Bronchial epithelial cell (primary cell): ENCODE measurements at regions not wholly inside any gene's neighbourhood (a gene's known extent, or its start where the extent isn't known, plus 50 kb on each side); places are given as distances from the start of the nearest gene placed in this dataset.

Source experiments
- DNase-seq: peaks from one replicate; pipeline ENCODE4 v3.0.0-alpha.2; 2010; ENCODE audit warnings: low read depth
- FAIRE-seq: peaks from 2 replicates; lab custom pipeline; 2011; peaks lifted over from hg19 to GRCh38; lab: Jason Lieb, UNC
- H3K27me3 ChIP-seq: 2 replicates; pipeline ENCODE4 v1.5.1; 2011; ENCODE audit warnings: low read length; ENCODE audit not compliant: control insufficient read depth, insufficient read depth
- H3K36me3 ChIP-seq: 2 replicates; pipeline ENCODE4 v1.5.1; 2011; ENCODE audit warnings: low read length; ENCODE audit not compliant: control insufficient read depth, insufficient read depth
- H3K4me3 ChIP-seq: 2 replicates; pipeline ENCODE4 v1.5.1; 2011; ENCODE audit warnings: mild to moderate bottlenecking, low read depth, low read length, control low read depth
- TF ChIP-seq, protein P1 (sequence below): IDR thresholded peaks from 2 replicates; pipeline ENCODE4 v1.5.1; 2011; ENCODE audit warnings: mild to moderate bottlenecking, moderate library complexity, low read length, control low read depth, inconsistent platforms; ENCODE audit not compliant: insufficient read depth, severe bottlenecking

DNA sequence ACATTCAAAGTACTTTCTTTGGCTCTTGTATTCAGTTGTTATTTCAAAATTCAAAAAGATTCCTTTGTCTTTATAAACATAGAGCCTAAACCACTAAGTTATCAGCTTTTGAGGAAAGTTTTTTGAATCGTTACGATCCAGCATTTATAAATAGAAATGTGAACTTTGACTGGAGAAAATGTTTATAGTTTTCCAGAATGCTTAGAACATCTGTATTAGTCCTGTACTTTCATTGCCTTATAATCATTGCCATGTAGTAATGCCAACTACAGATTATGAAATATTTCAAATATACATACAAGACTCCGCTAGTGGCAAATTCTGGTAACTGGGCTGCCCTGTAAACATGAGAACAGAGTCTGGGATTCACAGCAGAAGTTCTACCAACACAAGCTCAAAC lies 191.3 kb upstream of the PRKCQ start:
- no peak for FAIRE-seq

DNA sequence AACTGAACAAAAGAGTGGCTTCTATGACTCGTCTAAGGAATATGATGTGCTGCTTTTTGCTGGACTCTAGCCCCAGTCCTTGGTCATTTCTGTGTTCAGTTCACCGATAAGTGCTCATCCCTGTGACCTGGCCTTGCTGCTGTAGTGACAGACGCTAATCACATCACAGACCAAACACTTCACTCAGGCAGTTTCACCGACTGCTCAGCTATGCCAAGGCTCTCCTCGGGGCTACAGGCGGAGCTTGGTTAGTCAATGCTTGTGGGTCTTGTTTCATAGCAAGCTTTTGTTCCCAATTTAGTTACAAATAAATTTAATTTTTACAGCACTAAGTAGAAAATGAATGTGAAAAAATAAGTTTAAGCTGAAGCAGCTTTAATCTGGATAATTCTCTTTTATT lies 190.8 kb upstream of the PRKCQ start:
- Histone ChIP-seq H3K27me3 (no peaks in the 10 kb centered on the region), H3K4me3 (no peak overlapping the region), H3K36me3 (no peaks in the 10 kb centered on the region)
- DNase-seq (no peak), FAIRE-seq (no peak)
- TF ChIP-seq, protein P1, sequence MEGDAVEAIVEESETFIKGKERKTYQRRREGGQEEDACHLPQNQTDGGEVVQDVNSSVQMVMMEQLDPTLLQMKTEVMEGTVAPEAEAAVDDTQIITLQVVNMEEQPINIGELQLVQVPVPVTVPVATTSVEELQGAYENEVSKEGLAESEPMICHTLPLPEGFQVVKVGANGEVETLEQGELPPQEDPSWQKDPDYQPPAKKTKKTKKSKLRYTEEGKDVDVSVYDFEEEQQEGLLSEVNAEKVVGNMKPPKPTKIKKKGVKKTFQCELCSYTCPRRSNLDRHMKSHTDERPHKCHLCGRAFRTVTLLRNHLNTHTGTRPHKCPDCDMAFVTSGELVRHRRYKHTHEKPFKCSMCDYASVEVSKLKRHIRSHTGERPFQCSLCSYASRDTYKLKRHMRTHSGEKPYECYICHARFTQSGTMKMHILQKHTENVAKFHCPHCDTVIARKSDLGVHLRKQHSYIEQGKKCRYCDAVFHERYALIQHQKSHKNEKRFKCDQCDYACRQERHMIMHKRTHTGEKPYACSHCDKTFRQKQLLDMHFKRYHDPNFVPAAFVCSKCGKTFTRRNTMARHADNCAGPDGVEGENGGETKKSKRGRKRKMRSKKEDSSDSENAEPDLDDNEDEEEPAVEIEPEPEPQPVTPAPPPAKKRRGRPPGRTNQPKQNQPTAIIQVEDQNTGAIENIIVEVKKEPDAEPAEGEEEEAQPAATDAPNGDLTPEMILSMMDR: no peak

More for the DNA sequence above, 191.3 kb upstream of the PRKCQ start:
- H3K4me3 ChIP-seq: no peak overlapping the region
- DNase-seq: no peak
- H3K36me3 ChIP-seq: no peaks in the 10 kb centered on the region
- no peaks in the 10 kb centered on the region for H3K27me3 ChIP-seq
- TF ChIP-seq, protein P1: no peak

DNA sequence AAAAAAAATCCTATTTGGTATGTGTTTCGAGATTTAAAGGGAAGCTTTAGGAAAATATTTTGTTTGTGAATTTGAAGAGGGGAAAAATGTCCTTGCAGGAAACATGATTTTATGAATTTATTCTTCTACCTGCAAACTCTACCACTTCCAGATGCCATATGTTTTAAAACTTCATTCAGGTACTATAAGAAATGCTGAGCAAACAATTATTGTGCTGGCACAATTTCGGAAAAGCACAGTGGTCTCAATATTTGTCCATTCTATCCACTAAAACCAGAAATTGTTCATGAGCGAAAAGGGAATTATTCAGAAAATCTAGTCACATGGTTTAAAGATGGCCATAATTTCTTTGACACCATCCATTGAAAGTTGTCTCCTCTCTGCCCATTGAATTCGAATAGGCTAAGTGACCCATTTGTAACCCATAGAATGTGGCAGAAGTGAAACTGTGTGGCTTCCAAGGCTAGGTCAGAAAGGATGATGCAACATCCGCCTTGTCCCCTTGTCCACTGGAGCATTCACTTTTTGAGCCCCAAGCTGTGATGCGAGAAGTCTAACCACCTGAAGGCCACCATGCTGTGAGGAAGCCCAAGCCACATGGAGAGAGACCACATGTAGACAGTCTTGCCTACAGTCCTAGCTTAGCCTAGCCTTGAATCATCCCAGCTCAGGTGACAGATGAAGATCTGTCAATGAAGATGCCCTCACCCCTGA lies 189.8 kb upstream of the PRKCQ start:
- FAIRE-seq (no peak), DNase-seq (no peak)
- no peaks in the 10 kb centered on the region for H3K36me3 ChIP-seq
- TF ChIP-seq, protein P1: no peak
- no peak overlapping the region for H3K4me3 ChIP-seq
- H3K27me3 ChIP-seq: no peaks in the 10 kb centered on the region

DNA sequence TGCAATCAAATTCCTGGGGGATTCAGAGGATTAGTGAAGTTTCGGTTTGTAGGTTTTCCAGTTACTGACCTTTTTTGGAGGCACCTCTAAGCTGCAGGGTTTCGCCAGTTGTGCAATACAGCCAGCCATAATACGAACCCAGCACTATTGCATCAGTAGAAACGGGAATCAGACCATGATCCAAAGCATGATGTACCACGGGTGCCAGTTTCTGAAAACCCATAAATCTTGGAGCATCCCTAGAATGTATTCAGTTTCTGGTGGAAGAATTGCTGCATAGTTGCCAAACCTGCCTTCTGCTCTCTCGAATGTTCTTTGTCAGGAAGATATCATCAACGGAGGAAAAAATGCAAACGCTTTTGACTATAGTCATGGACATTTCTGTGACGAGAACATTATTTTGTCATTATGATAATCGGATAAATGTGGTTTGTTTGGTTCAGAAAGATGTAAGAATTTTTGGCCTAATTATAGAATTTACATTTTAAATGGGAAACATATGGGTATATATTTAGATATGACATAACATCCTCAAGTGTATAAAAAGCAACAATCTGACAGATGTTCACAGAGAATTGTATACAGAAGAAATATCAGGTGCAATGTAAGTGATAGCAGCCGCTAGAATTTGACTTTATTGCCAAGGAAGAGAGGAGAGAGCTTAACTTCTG lies 186.2 kb upstream of the PRKCQ start:
- DNase-seq (no peak), FAIRE-seq (no peak)
- TF ChIP-seq, protein P1: no peak

DNA sequence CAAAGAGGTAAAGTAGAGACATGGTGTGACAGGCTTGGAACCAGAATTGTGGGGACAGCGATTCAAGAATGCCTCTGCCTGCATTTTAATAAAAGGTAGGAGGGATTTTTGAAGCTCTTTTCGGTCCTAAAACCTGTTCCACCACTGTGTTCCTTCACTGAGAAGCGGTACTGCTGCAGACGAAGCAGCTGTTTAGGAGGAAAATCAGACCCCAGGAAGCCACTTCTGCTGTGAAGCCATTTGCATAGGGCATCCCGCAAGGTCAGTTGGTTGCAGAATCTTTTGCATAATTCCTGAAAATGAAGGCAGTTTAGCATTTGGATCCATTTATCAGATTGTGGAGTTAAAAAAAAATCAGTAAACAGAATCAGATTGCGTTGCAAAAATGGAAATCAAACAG lies 183.3 kb upstream of the PRKCQ start:
- FAIRE-seq: no peak
- Histone ChIP-seq H3K36me3 (no peaks in the 10 kb centered on the region), H3K27me3 (no peaks in the 10 kb centered on the region), H3K4me3 (no peak overlapping the region)
- TF ChIP-seq, protein P1: no peak
- no peak for DNase-seq

More for the DNA sequence above, 186.2 kb upstream of the PRKCQ start:
- H3K27me3 ChIP-seq: no peaks in the 10 kb centered on the region
- no peak overlapping the region for H3K4me3 ChIP-seq
- H3K36me3 ChIP-seq: no peaks in the 10 kb centered on the region
